BJ (cell line): ENCODE measurements at regions not wholly inside any gene's neighbourhood (a gene's known extent, or its start where the extent isn't known, plus 50 kb on each side); places are given as distances from the start of the nearest gene placed in this dataset.

Experiments
- CTCF ChIA-PET: fragments of 350-600 bp; formaldehyde crosslinking; extraction: SDS; loops from one replicate; lab custom pipeline; 2021; ENCODE audit warnings: antibody characterized with exemption, inconsistent platforms; lab: Yijun Ruan, JAX
- POLR2A ChIA-PET: fragments of 300-600 bp; sonication (Branson Sonifier 250); formaldehyde crosslinking; extraction: SDS; loops from one replicate; lab custom pipeline; 2021; ENCODE audit warnings: antibody characterized with exemption; lab: Charles Lee
- DNase-seq: peaks from one replicate; pipeline ENCODE4 v3.0.0-alpha.2; 2011; ENCODE audit warnings: low read depth
- H3K27me3 ChIP-seq: 2 replicates; pipeline ENCODE4 v1.6.0; 2011; ENCODE audit warnings: low read length; ENCODE audit not compliant: control insufficient read depth, insufficient read depth
- H3K36me3 ChIP-seq: 2 replicates; pipeline ENCODE4 v1.5.1; 2011; ENCODE audit warnings: low read length; ENCODE audit not compliant: control insufficient read depth, insufficient read depth
- H3K4me3 ChIP-seq: 2 replicates; pipeline ENCODE4 v1.5.1; 2011; ENCODE audit warnings: low read depth, mild to moderate bottlenecking, control low read depth, low read length
- CTCF ChIP-seq: IDR thresholded peaks from 2 replicates; pipeline ENCODE4 v1.5.1; 2011; ENCODE audit warnings: low read depth, mild to moderate bottlenecking, control low read depth, inconsistent platforms, low read length, moderate library complexity; ENCODE audit not compliant: insufficient read depth

DNA sequence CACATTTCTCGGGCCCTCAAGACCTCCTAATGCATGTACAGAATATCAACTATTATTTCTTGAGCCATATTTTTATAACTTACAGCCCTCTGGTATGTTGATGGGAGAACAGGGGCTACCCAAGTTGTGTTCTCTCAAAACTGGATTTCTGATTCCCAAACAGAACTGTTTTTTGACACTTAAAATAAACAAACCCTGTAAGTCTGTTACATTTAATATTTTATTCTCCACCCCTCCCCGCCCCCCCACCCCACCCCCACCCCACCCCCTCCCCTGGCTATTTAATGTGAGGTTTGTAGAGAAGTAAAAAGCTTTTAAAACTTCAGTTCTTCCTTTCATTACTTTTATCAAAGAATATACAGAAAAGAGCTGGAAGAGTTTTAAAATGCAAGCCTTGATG, 77.9 kb downstream of the FOXB2 start:
- ChIA-PET POLR2A (no interaction called here), CTCF (no interaction called here)
- Histone ChIP-seq H3K4me3 (no peak overlapping the region), H3K36me3 (no peaks in the 10 kb centered on the region), H3K27me3 (no peaks in the 10 kb centered on the region)
- DNase-seq, result no peak
- TF ChIP-seq CTCF, result no peak

DNA sequence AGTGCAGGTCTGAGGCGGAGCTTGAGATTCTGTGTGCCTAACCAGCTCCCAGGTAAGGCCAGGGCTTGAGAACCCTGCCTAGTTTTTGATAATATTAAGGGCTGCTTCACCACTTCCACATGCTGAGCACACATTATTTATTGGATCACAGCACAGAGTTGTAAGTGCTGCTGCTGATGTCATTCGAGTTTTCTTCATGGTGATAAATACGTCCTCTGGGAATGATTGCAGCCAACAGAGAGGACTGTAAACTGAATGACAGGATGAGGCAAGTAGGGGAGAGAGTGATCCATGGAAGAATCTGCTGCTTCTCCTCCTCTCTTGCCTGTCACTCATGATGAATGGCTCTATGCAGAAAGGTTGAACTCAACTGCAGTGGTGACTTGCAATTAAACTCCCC, 77.9 kb upstream of the VPS13A start:
- no peaks in the 10 kb centered on the region for H3K36me3 ChIP-seq
- no peaks in the 10 kb centered on the region for H3K27me3 ChIP-seq
- no peak for DNase-seq
- no peak for TF ChIP-seq CTCF
- ChIA-PET CTCF (no interaction called here), POLR2A (no interaction called here)
- H3K4me3 ChIP-seq, result no peak overlapping the region

DNA sequence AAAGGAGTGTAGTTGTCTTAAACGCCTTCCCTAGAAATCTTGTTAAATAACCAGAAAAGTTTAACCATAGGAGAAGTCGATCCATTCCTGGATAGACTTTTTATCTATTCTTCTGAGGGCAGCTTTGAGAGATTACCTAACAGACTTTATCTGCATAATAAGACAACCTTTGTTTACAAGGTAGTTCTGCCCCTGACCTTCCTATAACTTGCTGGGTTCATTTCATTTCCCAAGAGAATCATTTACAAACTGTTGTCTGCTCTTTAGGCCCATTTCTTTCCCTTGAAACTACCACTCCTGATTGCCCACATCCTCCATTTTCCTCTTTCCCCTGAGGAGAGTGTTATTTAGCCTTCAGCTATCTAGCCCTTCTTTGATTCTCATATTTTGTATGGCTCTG, 65.9 kb upstream of the VPS13A start:
- TF ChIP-seq CTCF, result no peak
- Histone ChIP-seq H3K36me3 (no peaks in the 10 kb centered on the region), H3K27me3 (no peaks in the 10 kb centered on the region), H3K4me3 (no peak overlapping the region)
- ChIA-PET POLR2A (no interaction called here), CTCF (no interaction called here)
- DNase-seq, result no peak

DNA sequence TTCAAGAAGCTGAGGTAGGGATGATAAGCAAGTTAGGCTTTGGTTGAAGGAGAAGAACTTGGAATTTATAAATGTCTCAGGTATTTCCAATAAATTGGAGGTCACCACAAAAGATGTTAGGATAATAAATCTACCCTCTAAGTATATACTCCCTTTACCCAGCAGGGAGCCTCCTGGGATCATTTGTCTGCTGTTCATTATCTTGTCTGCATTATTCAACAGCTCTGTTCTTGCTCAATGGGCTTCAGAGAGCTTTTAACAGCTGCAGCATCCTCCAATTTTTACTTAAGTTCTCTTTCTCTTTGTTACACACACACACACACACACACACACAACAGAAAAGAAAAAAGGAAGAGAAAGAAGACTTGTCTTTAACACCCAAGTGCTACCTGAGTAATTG, 51.7 kb upstream of the VPS13A start:
- Histone ChIP-seq H3K4me3 (no peak overlapping the region), H3K36me3 (no peaks in the 10 kb centered on the region), H3K27me3 (no peaks in the 10 kb centered on the region)
- no peak for DNase-seq
- ChIA-PET POLR2A (no interaction called here), CTCF (interaction anchor here (0.9 to 1.0 kb wide), 2 partner anchors 11 to 27 kb away, joined by 3 read pairs; no protein-coding TSS in a partner anchor)
- no peak for TF ChIP-seq CTCF

DNA sequence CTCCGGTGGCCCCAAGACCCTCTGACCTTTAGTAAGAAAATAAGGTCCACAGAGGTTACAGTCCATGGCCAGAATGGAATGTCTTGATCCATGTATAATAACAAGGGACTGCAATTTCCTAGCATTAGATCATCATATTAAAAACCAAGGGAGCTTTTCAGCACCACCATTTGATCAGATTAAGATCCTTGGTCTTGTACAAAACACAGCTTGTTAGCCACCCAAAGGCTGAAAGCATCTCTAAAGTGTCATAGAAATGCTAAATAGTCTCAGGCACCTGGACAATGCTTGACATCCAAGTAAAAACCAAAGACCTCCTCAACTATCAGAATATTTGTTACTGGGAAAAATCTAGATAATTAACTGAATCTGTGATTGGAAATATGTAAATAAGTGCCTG, 50.3 kb upstream of the VPS13A start:
- CTCF ChIA-PET, result interaction anchor here (0.9 to 1.4 kb wide), 2 partner anchors 24 to 73 kb away, joined by 3 to 4 read pairs; no protein-coding TSS in a partner anchor
- TF ChIP-seq CTCF, result no peak
- no peak overlapping the region for H3K4me3 ChIP-seq
- no peak for DNase-seq
- H3K36me3 ChIP-seq, result no peaks in the 10 kb centered on the region
- POLR2A ChIA-PET, result no interaction called here
- no peaks in the 10 kb centered on the region for H3K27me3 ChIP-seq
